DND-41 (cell line): ENCODE measurements at regions not wholly inside any gene's neighbourhood (a gene's known extent, or its start where the extent isn't known, plus 50 kb on each side); places are given as distances from the start of the nearest gene placed in this dataset.

ENCODE experiments used
- EZH2 ChIP-seq: IDR thresholded peaks from 3 replicates; pipeline ENCODE4 v1.6.1; 2012; ENCODE audit warnings: borderline replicate concordance, low read depth, mild to moderate bottlenecking, moderate library complexity, low read length, inconsistent platforms; ENCODE audit not compliant: severe bottlenecking
- TF ChIP-seq, protein P1 (sequence below): IDR thresholded peaks from 2 replicates; pipeline ENCODE4 v1.5.1; 2012; ENCODE audit warnings: borderline replicate concordance, low read length, moderate library complexity, mild to moderate bottlenecking; ENCODE audit not compliant: poor library complexity, severe bottlenecking; ENCODE audit errors: extremely low read depth

GRCh38 chr3:20729185-20729584, 543.2 kb upstream of the SGO1 start:
- TF ChIP-seq, protein P1, sequence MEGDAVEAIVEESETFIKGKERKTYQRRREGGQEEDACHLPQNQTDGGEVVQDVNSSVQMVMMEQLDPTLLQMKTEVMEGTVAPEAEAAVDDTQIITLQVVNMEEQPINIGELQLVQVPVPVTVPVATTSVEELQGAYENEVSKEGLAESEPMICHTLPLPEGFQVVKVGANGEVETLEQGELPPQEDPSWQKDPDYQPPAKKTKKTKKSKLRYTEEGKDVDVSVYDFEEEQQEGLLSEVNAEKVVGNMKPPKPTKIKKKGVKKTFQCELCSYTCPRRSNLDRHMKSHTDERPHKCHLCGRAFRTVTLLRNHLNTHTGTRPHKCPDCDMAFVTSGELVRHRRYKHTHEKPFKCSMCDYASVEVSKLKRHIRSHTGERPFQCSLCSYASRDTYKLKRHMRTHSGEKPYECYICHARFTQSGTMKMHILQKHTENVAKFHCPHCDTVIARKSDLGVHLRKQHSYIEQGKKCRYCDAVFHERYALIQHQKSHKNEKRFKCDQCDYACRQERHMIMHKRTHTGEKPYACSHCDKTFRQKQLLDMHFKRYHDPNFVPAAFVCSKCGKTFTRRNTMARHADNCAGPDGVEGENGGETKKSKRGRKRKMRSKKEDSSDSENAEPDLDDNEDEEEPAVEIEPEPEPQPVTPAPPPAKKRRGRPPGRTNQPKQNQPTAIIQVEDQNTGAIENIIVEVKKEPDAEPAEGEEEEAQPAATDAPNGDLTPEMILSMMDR: no peak
- no peak for TF ChIP-seq EZH2
